ENCODE measurements at regions not wholly inside any gene's neighbourhood (a gene's known extent, or its start where the extent isn't known, plus 50 kb on each side); places are given as distances from the start of the nearest gene placed in this dataset.
A peak's percentile ranks its signal among the peaks of the same experiment; 100 is the strongest.

GRCh38 chr21:35215870-35216269 is 166.8 kb upstream of the RUNX1 start:
- DNase-seq (ENCODE audit: low read depth) = no peak
- no peak overlapping the region for H3K4me3 ChIP-seq (ENCODE audit: low read depth, low read length)
- no peak for TF ChIP-seq CTCF (IDR thresholded peaks at IDR 0.05; ENCODE audit: insufficient read depth, low read depth, low read length)

- peak; percentile 41 for DNase-seq (ENCODE audit: low read depth)
- H3K4me3 ChIP-seq (ENCODE audit: low read depth, low read length) = no peak overlapping the region
- no peak for TF ChIP-seq CTCF (IDR thresholded peaks at IDR 0.05; ENCODE audit: insufficient read depth, low read depth, low read length)
Observed at GRCh38 chr21:35212393-35213127, 163.5 kb upstream of the RUNX1 start.

- TF ChIP-seq CTCF (IDR thresholded peaks at IDR 0.05; ENCODE audit: insufficient read depth, low read depth, low read length) = no peak
- no peak overlapping the region for H3K4me3 ChIP-seq (ENCODE audit: low read depth, low read length)
- DNase-seq (ENCODE audit: low read depth) = peak; percentile 87
Observed at GRCh38 chr21:35211782-35212181, 162.7 kb upstream of the RUNX1 start.

GRCh38 chr21:35210093-35210492 is 161.0 kb upstream of the RUNX1 start:
- no peak overlapping the region for H3K4me3 ChIP-seq (ENCODE audit: low read depth, low read length)
- TF ChIP-seq CTCF (IDR thresholded peaks at IDR 0.05; ENCODE audit: insufficient read depth, low read depth, low read length) = no peak
- no peak for DNase-seq (ENCODE audit: low read depth)

- peak; percentile 53 for DNase-seq (ENCODE audit: low read depth)
- TF ChIP-seq CTCF (IDR thresholded peaks at IDR 0.05; ENCODE audit: insufficient read depth, low read depth, low read length) = no peak
- H3K4me3 ChIP-seq (ENCODE audit: low read depth, low read length) = no peak overlapping the region
Observed at GRCh38 chr21:35208810-35209517, 159.9 kb upstream of the RUNX1 start.

- DNase-seq (ENCODE audit: low read depth) = no peak
- TF ChIP-seq CTCF (IDR thresholded peaks at IDR 0.05; ENCODE audit: insufficient read depth, low read depth, low read length) = no peak
- H3K4me3 ChIP-seq (ENCODE audit: low read depth, low read length) = no peak overlapping the region
Observed at GRCh38 chr21:35208104-35208503, 159.0 kb upstream of the RUNX1 start.

Measured in fibroblast of villous mesenchyme (primary cell).